ENCODE measurements at regions not wholly inside any gene's neighbourhood (a gene's known extent, or its start where the extent isn't known, plus 50 kb on each side); places are given as distances from the start of the nearest gene placed in this dataset.

- TF ChIP-seq TCF12 (IDR thresholded peaks at IDR 0.05; ENCODE audit: low read depth, low read length): no peak
- no peak for TF ChIP-seq YY1 (IDR thresholded peaks at IDR 0.05; ENCODE audit: low read depth, low read length)
Observed at GRCh38 chr12:25056486-25057130, 107.7 kb upstream of the BCAT1 start (continued).
